ENCODE measurements at regions not wholly inside any gene's neighbourhood (a gene's known extent, or its start where the extent isn't known, plus 50 kb on each side); places are given as distances from the start of the nearest gene placed in this dataset.

DNA sequence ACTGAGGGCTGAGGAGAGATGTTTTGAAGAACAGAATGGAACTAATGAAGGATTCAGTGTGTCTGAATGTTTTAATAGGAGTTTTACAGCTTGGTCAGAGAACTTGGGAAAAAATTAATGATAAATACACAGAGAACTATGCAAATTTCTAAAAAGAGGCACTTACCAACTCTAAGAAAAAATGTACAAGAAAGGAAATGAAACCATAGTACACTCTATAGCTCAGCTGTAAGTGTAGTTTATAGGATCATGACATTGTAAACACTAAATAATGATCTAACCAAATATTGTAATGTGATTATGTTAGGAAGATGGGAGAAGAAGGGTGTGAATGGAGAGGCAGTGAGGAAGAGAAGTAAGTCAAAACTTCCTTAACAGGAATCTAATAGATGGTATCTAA, 205.2 kb downstream of the SEC61B start:
- Histone ChIP-seq H3K4me3 (no peak overlapping the region), H3K4me1 (no peaks in the 10 kb centered on the region), H3K36me3 (no peaks in the 10 kb centered on the region), H3K9me3 (peaks cover 0 to 5% (median 0%) of the 10 kb centered on the region in 4 donors), H3K27me3 (no peaks in the 10 kb centered on the region), H3K27ac (no peak overlapping the region)
- TF ChIP-seq POLR2A (IDR thresholded peaks at IDR 0.05) = no peak
- TF ChIP-seq POLR2AphosphoS5 (IDR thresholded peaks at IDR 0.05) = no peak
- TF ChIP-seq EP300 (IDR thresholded peaks at IDR 0.05) = no peak
- TF ChIP-seq, protein P1, sequence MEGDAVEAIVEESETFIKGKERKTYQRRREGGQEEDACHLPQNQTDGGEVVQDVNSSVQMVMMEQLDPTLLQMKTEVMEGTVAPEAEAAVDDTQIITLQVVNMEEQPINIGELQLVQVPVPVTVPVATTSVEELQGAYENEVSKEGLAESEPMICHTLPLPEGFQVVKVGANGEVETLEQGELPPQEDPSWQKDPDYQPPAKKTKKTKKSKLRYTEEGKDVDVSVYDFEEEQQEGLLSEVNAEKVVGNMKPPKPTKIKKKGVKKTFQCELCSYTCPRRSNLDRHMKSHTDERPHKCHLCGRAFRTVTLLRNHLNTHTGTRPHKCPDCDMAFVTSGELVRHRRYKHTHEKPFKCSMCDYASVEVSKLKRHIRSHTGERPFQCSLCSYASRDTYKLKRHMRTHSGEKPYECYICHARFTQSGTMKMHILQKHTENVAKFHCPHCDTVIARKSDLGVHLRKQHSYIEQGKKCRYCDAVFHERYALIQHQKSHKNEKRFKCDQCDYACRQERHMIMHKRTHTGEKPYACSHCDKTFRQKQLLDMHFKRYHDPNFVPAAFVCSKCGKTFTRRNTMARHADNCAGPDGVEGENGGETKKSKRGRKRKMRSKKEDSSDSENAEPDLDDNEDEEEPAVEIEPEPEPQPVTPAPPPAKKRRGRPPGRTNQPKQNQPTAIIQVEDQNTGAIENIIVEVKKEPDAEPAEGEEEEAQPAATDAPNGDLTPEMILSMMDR (IDR thresholded peaks at IDR 0.05) = no peak
- no peak for DNase-seq
- intact Hi-C loops (cut with DNase I; ENCODE audit: low total_unique reads) = no loop called here

DNA sequence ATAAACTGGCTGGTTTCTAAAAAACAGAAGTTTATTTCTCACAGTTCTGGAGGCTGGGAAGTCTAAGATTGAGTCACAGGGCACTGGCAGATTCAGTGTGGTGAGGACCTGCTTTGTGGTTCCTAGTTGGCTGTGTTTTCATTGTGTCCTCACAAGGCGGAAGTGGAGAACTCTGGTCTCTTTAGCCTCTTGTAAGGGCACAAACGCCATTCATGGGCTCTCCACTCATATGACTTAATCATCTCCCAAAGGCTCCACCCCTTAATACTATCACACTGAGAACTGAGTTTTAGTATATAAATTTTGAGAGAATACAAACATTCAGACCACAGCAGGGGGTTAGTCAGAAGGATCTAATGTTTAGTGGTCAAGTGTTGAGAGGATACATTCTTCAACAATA, 208.2 kb downstream of the SEC61B start:
- Histone ChIP-seq H3K4me1 (peaks cover 0 to 3% (median 0%) of the 10 kb centered on the region in 4 donors), H3K4me3 (no peak overlapping the region), H3K36me3 (no peaks in the 10 kb centered on the region), H3K27me3 (no peaks in the 10 kb centered on the region), H3K27ac (no peak overlapping the region), H3K9me3 (peaks cover 0 to 5% (median 0%) of the 10 kb centered on the region in 4 donors)
- intact Hi-C loops (cut with DNase I; ENCODE audit: low total_unique reads) = no loop called here
- DNase-seq = no peak
- TF ChIP-seq POLR2AphosphoS5 (IDR thresholded peaks at IDR 0.05) (no peak), EP300 (IDR thresholded peaks at IDR 0.05) (no peak), POLR2A (IDR thresholded peaks at IDR 0.05) (no peak)
- TF ChIP-seq, protein P1 (IDR thresholded peaks at IDR 0.05) = no peak
- WGBS, 5 donors = 83 to 97% (median 84%) methylated on average over 2 of the region's 2 CpGs

DNA sequence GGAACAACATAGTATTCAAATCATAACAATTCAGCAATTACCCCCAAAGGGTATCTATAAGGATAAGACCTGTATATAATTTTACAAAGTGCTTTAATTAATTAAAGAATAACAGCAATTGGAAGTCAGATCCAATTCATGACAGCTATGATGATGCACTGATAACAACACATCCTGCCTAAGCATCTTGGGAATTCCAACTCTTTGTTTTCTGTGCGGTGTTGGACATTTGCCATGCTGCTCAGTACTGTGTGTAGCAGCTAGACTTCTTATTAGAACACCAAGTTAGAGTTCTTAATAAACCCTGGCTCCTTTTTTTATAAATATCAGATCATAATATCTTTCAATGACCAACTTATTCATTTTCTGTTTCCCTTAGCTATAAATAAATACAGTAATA, 209.0 kb downstream of the SEC61B start:
- intact Hi-C loops (cut with DNase I; ENCODE audit: low total_unique reads) = no loop called here
- no peak overlapping the region for H3K4me3 ChIP-seq

DNA sequence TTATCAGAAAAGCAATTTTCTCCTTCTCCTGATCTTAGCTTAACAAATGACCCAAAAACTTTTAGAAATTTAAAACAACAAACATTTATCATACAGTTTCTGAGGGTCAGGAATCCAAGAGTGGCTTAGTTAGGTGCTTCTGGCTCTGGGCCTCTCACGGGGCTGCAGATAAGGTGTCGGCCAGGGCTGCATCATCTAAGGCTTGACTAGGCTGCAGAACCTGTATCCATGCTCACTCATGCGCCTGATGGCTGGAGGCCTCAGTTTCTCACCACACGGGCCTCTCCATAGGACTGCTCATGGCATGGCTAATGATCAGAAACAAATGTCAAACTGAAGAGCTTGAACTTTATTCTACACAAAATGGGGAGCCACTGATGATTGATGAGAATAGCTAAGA, 210.0 kb downstream of the SEC61B start:
- Histone ChIP-seq H3K36me3 (no peaks in the 10 kb centered on the region), H3K27me3 (no peaks in the 10 kb centered on the region), H3K27ac (no peak overlapping the region), H3K9me3 (peaks cover 0 to 5% (median 0%) of the 10 kb centered on the region in 4 donors), H3K4me3 (no peak overlapping the region), H3K4me1 (peaks cover 0 to 3% (median 0%) of the 10 kb centered on the region in 4 donors)
- TF ChIP-seq, protein P1 (IDR thresholded peaks at IDR 0.05) = no peak
- TF ChIP-seq EP300 (IDR thresholded peaks at IDR 0.05) (no peak), POLR2A (IDR thresholded peaks at IDR 0.05) (no peak), POLR2AphosphoS5 (IDR thresholded peaks at IDR 0.05) (no peak)
- WGBS, 5 donors = 84 to 94% (median 88%) methylated on average over 4 of the region's 4 CpGs
- no peak for DNase-seq
- intact Hi-C loops (cut with DNase I; ENCODE audit: low total_unique reads) = no loop called here

More for the DNA sequence above, 209.0 kb downstream of the SEC61B start:
- 62 to 81% (median 65%) methylated on average over 1 of the region's 1 CpG for WGBS, 5 donors
- H3K9me3 ChIP-seq = peaks cover 0 to 5% (median 0%) of the 10 kb centered on the region in 4 donors
- peaks cover 0 to 3% (median 0%) of the 10 kb centered on the region in 4 donors for H3K4me1 ChIP-seq
- peak in 1 of 2 donors; percentile 53 for DNase-seq
- TF ChIP-seq, protein P1 (IDR thresholded peaks at IDR 0.05) = no peak
- TF ChIP-seq POLR2AphosphoS5 (IDR thresholded peaks at IDR 0.05) = no peak
- TF ChIP-seq EP300 (IDR thresholded peaks at IDR 0.05) = no peak
- TF ChIP-seq POLR2A (IDR thresholded peaks at IDR 0.05) = no peak
- H3K36me3 ChIP-seq = no peaks in the 10 kb centered on the region
- H3K27me3 ChIP-seq = no peaks in the 10 kb centered on the region
- no peak overlapping the region for H3K27ac ChIP-seq
